HCT116 (cell line): ENCODE measurements at regions not wholly inside any gene's neighbourhood (a gene's known extent, or its start where the extent isn't known, plus 50 kb on each side); places are given as distances from the start of the nearest gene placed in this dataset.

ENCODE experiments used
- ATAC-seq: fragments of 200-7000 bp; cut with Tn5 transposase; 2 replicates; pipeline ENCODE4 v1.9.1; 2020; ENCODE audit warnings: mild to moderate bottlenecking, moderate library complexity
- BruUV-seq: library from RNA; stranded (reverse); fragments of 400-500 nt; replicated peaks from 2 replicates; lab custom pipeline; 2021; lab: Mats Ljungman, UMichigan
- CTCF ChIA-PET: fragments of 300-600 bp; sonication (Branson Sonifier 250); formaldehyde crosslinking; loops from one replicate; lab custom pipeline; 2021; ENCODE audit warnings: antibody characterized with exemption; lab: Charles Lee
- POLR2A ChIA-PET: fragments of 300-600, 350-600 bp; sonication (Branson Sonifier 250); formaldehyde crosslinking; loops from one replicate; lab custom pipeline; 2021; ENCODE audit warnings: antibody characterized with exemption; lab: Charles Lee
- RAD21 ChIA-PET, 2 experiments: fragments of 300-600 bp; sonication (Branson Sonifier 250); formaldehyde crosslinking; loops; one replicate each; lab custom pipeline; 2023; ENCODE audit warnings: low total read pairs in 2 of 2; ENCODE audit not compliant: uncharacterized antibody in 2 of 2, unreplicated experiment in 2 of 2, low non-redundant PET in 1 of 2; lab: Charles Lee
- DNase-seq: peaks from one replicate; pipeline ENCODE4 v3.0.0-alpha.2; 2010; ENCODE audit warnings: low read depth, low spot score
- H2AFZ ChIP-seq: fragments of 200-600 bp; shearing (Covaris generic), sonication (generic); 2 replicates; pipeline ENCODE4 v1.6.1; 2017; ENCODE audit warnings: low read depth, mixed run types, mixed read lengths, antibody characterized with exemption, low read length; ENCODE audit not compliant: poor library complexity, severe bottlenecking
- H3K27ac ChIP-seq: 2 replicates; pipeline ENCODE4 v1.5.1; 2012; ENCODE audit warnings: low read depth, low read length
- H3K27me3 ChIP-seq: fragments of 200-600 bp; sonication (generic); 2 replicates; pipeline ENCODE4 v1.6.1; 2016; ENCODE audit warnings: mixed run types, low read length, mixed read lengths; ENCODE audit not compliant: insufficient read depth
- H3K36me3 ChIP-seq, 2 experiments: fragments of 200-500 bp in 1 of 2; fragments of 200-600 bp in 1 of 2; sonication (Bioruptor generic) in 1 of 2; sonication (generic) in 1 of 2; 2 replicates each; pipeline versions ENCODE4 v1.5.1 to v1.6.1; 2014 to 2016; ENCODE audit warnings: low read length in 2 of 2, inconsistent platforms in 1 of 2, mixed read lengths in 1 of 2, mixed run types in 1 of 2; ENCODE audit not compliant: insufficient read depth in 2 of 2, control insufficient read depth in 1 of 2
- H3K4me1 ChIP-seq, 2 experiments: fragments of 200-600 bp in 1 of 2; sonication (generic) in 1 of 2; 2 replicates each; pipeline versions ENCODE4 v1.5.1 to v1.6.1; 2012 to 2017; ENCODE audit warnings: low read length in 2 of 2, inconsistent platforms in 1 of 2, mild to moderate bottlenecking in 1 of 2, mixed read lengths in 1 of 2, mixed run types in 1 of 2, moderate library complexity in 1 of 2; ENCODE audit not compliant: insufficient read depth in 2 of 2, control insufficient read depth in 1 of 2
- H3K4me2 ChIP-seq: fragments of 200-600 bp; sonication (generic); 2 replicates; pipeline ENCODE4 v1.6.1; 2017; ENCODE audit warnings: mixed run types, low read length, mixed read lengths
- H3K4me3 ChIP-seq, 2 experiments: fragments of 200-600 bp in 1 of 2; sonication (generic) in 1 of 2; replicated peaks in 1 of 2; 2 replicates each; pipeline ENCODE4 v1.5.1; 2011 to 2016; ENCODE audit warnings: low read length in 2 of 2, control low read depth in 1 of 2, low read depth in 1 of 2, mild to moderate bottlenecking in 1 of 2, mixed read lengths in 1 of 2, mixed run types in 1 of 2
- H3K79me2 ChIP-seq: fragments of 200-600 bp; sonication (generic); 2 replicates; pipeline ENCODE4 v1.6.1; 2017; ENCODE audit warnings: mild to moderate bottlenecking, mixed run types, low read length, moderate library complexity, mixed read lengths; ENCODE audit not compliant: insufficient read depth
- H3K9ac ChIP-seq: fragments of 200-600 bp; sonication (generic); 2 replicates; pipeline ENCODE4 v1.6.1; 2016; ENCODE audit warnings: low read length, mixed read lengths
- H3K9me2 ChIP-seq: fragments of 200-600 bp; sonication (generic), shearing (Covaris generic); 2 replicates; pipeline ENCODE4 v1.6.1; 2017; ENCODE audit warnings: mixed run types, mild to moderate bottlenecking, moderate library complexity; ENCODE audit not compliant: insufficient read depth
- H3K9me3 ChIP-seq, 2 experiments: fragments of 200-500 bp in 1 of 2; fragments of 200-600 bp in 1 of 2; sonication (Bioruptor generic) in 1 of 2; sonication (generic) in 1 of 2; 2 replicates each; pipeline ENCODE4 v1.6.1; 2014 to 2017; ENCODE audit warnings: low read length in 2 of 2, mixed read lengths in 2 of 2, inconsistent platforms in 1 of 2, low read depth in 1 of 2, mild to moderate bottlenecking in 1 of 2, mixed run types in 1 of 2, moderate library complexity in 1 of 2; ENCODE audit not compliant: control insufficient read depth in 1 of 2, insufficient read depth in 1 of 2
- H4K20me1 ChIP-seq: fragments of 200-600 bp; sonication (generic), shearing (Covaris generic); 2 replicates; pipeline ENCODE4 v1.6.1; 2017; ENCODE audit warnings: mixed run types, mild to moderate bottlenecking, moderate library complexity; ENCODE audit not compliant: insufficient read depth
- EGR1 ChIP-seq: IDR thresholded peaks from 2 replicates; pipeline ENCODE4 v1.6.1; 2012; ENCODE audit warnings: low read depth
- RAD21 ChIP-seq: IDR thresholded peaks from 2 replicates; pipeline ENCODE4 v1.6.1; 2012; ENCODE audit warnings: low read depth, mild to moderate bottlenecking
- SRF ChIP-seq: IDR thresholded peaks from 2 replicates; pipeline ENCODE4 v1.6.1; 2012; ENCODE audit warnings: low read depth
- intact Hi-C: fragments of 100-400 bp; cut with micrococcal nuclease; formaldehyde crosslinking; loops from 2 replicates; pipeline ENCODE4 v1.10.0; 2022

DNA sequence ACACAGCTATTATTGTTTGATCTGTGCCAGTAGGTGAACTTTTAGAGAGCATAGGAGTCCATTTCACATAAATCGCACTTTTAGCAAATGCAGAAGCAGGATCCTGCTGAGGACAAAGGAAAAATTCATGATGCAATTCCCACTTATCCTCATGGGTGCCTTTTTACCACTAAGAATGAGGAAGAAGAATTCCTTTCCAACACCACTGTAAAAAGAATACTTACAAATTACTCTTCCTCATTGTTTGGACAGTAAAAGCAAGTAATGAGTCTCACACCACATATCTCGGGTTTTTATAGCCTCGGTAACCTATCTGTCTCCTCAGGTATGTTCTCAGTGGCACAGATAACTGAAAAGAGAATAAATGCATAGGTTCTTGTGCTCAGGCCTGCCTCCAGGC lies 238.5 kb downstream of the MTX2 start:
- H4K20me1 ChIP-seq = no peaks in the 10 kb centered on the region
- no peaks in the 10 kb centered on the region for H3K9me3 ChIP-seq
- H3K27ac ChIP-seq = no peak overlapping the region
- no peaks in the 10 kb centered on the region for H3K36me3 ChIP-seq
- TF ChIP-seq RAD21 (no peak), EGR1 (no peak)
- no peak overlapping the region for H3K4me2 ChIP-seq
- CTCF ChIA-PET = no interaction called here
- H3K9ac ChIP-seq = no peak overlapping the region
- 0 out of 2 replicates have a peak, but pooled peaks cover 4% of the 10 kb centered on the region for H3K27me3 ChIP-seq
- no peaks in the 10 kb centered on the region for H3K9me2 ChIP-seq
- no peaks in the 10 kb centered on the region for H3K4me1 ChIP-seq
- no peak for DNase-seq
- RAD21 ChIA-PET = no interaction called here
- intact Hi-C loops = no loop called here
- POLR2A ChIA-PET = no interaction called here
- BruUV-seq = no TSS peak
- H3K4me3 ChIP-seq = no peak overlapping the region
- ATAC-seq = no peak
- H3K79me2 ChIP-seq = no peaks in the 10 kb centered on the region
- no peak overlapping the region for H2AFZ ChIP-seq

DNA sequence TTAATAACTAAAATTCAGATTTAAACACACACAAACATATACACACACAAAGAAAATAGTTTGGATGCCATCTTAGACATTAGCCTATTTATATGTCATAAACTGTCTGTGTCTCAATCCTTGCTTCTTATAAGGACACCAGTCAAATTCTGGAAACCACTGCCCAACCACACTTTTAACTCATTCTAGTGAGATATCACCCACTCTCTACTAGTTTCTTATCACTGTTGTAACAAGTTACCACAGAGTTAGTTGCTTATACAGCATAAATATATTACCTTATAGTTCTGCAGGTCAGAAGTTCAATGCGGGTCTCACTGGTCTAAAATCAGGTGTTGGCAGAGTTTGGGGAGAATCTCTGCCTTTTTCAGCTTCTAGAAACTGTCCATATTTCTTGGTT lies 239.1 kb downstream of the MTX2 start:
- BruUV-seq = no TSS peak
- no peak overlapping the region for H3K9ac ChIP-seq
- no peaks in the 10 kb centered on the region for H3K36me3 ChIP-seq
- ChIA-PET RAD21 (no interaction called here), CTCF (no interaction called here), POLR2A (no interaction called here)
- H3K79me2 ChIP-seq = no peaks in the 10 kb centered on the region
- no peaks in the 10 kb centered on the region for H3K9me2 ChIP-seq
- no peak overlapping the region for H3K4me2 ChIP-seq
- H3K27me3 ChIP-seq = 0 out of 2 replicates have a peak, but pooled peaks cover 2% of the 10 kb centered on the region
- intact Hi-C loops = no loop called here
- no peak for TF ChIP-seq SRF
- ATAC-seq (no peak), DNase-seq (no peak)
- H4K20me1 ChIP-seq = no peaks in the 10 kb centered on the region
- no peak overlapping the region for H3K4me3 ChIP-seq
- no peaks in the 10 kb centered on the region for H3K9me3 ChIP-seq
- H3K27ac ChIP-seq = no peak overlapping the region
- no peak overlapping the region for H2AFZ ChIP-seq
- no peaks in the 10 kb centered on the region for H3K4me1 ChIP-seq
